WERI-Rb-1 (cell line): ENCODE measurements at regions not wholly inside any gene's neighbourhood (a gene's known extent, or its start where the extent isn't known, plus 50 kb on each side); places are given as distances from the start of the nearest gene placed in this dataset.

Source experiments
- DNase-seq: peaks from one replicate; pipeline ENCODE4 v3.0.0-alpha.2; 2020
- H3K27ac ChIP-seq: fragments of 250-450 bp; sonication (Bioruptor Pico); 2 replicates; pipeline ENCODE4 v1.5.1; 2020; ENCODE audit warnings: mild to moderate bottlenecking, moderate library complexity
- H3K27me3 ChIP-seq: fragments of 250-450 bp; sonication (Bioruptor Pico); 2 replicates; pipeline ENCODE4 v1.5.1; 2021; ENCODE audit warnings: mild to moderate bottlenecking, low read depth, moderate library complexity; ENCODE audit not compliant: insufficient read depth, severe bottlenecking
- H3K36me3 ChIP-seq: fragments of 250-450 bp; sonication (Bioruptor Pico); 2 replicates; pipeline ENCODE4 v1.5.1; 2020; ENCODE audit warnings: mild to moderate bottlenecking, moderate library complexity
- H3K4me3 ChIP-seq: 2 replicates; pipeline ENCODE4 v1.5.1; 2011; ENCODE audit warnings: low read depth, mild to moderate bottlenecking, control low read depth, low read length
- H3K9me3 ChIP-seq: fragments of 250-450 bp; sonication (Bioruptor Pico); 2 replicates; pipeline ENCODE4 v1.5.1; 2021; ENCODE audit warnings: mild to moderate bottlenecking, moderate library complexity; ENCODE audit not compliant: severe bottlenecking
- CTCF ChIP-seq: IDR thresholded peaks from 2 replicates; pipeline ENCODE4 v1.5.1; 2011; ENCODE audit warnings: low read depth, mild to moderate bottlenecking, control low read depth, inconsistent platforms, low read length

- H3K9me3 ChIP-seq, result no peaks in the 10 kb centered on the region
- H3K4me3 ChIP-seq, result no peak overlapping the region
- no peak for TF ChIP-seq CTCF
- no peaks in the 10 kb centered on the region for H3K36me3 ChIP-seq
- no peak overlapping the region for H3K27ac ChIP-seq
- peaks cover 83% of the 10 kb centered on the region for H3K27me3 ChIP-seq
- DNase-seq, result no peak
These were observed 101.3 kb upstream of the E2F8 start for GRCh38 chr11:19342036-19342435.

- no peaks in the 10 kb centered on the region for H3K36me3 ChIP-seq
- no peaks in the 10 kb centered on the region for H3K9me3 ChIP-seq
- no peak overlapping the region for H3K4me3 ChIP-seq
- peaks cover 66% of the 10 kb centered on the region for H3K27me3 ChIP-seq
- TF ChIP-seq CTCF, result no peak
- H3K27ac ChIP-seq, result no peak overlapping the region
- DNase-seq, result no peak
These were observed 97.6 kb upstream of the E2F8 start for GRCh38 chr11:19338375-19338774.

- H3K36me3 ChIP-seq, result no peaks in the 10 kb centered on the region
- no peak for DNase-seq
- TF ChIP-seq CTCF, result no peak
- peaks cover 62% of the 10 kb centered on the region for H3K27me3 ChIP-seq
- no peaks in the 10 kb centered on the region for H3K9me3 ChIP-seq
- no peak overlapping the region for H3K4me3 ChIP-seq
- H3K27ac ChIP-seq, result no peak overlapping the region
These were observed 97.0 kb upstream of the E2F8 start for GRCh38 chr11:19337779-19338178.

GRCh38 chr11:19336331-19336730 lies 95.6 kb upstream of the E2F8 start:
- H3K27me3 ChIP-seq, result peaks cover 57% of the 10 kb centered on the region
- no peak overlapping the region for H3K27ac ChIP-seq
- no peaks in the 10 kb centered on the region for H3K9me3 ChIP-seq
- TF ChIP-seq CTCF, result no peak
- H3K36me3 ChIP-seq, result no peaks in the 10 kb centered on the region
- no peak overlapping the region for H3K4me3 ChIP-seq
- DNase-seq, result no peak

GRCh38 chr11:19332476-19332875 lies 91.7 kb upstream of the E2F8 start:
- no peaks in the 10 kb centered on the region for H3K36me3 ChIP-seq
- no peak for DNase-seq
- no peak for TF ChIP-seq CTCF

GRCh38 chr11:19330416-19330815 lies 89.7 kb upstream of the E2F8 start:
- no peak overlapping the region for H3K27ac ChIP-seq
- no peak for DNase-seq
- peaks cover 48% of the 10 kb centered on the region for H3K27me3 ChIP-seq
- no peaks in the 10 kb centered on the region for H3K9me3 ChIP-seq
- no peak overlapping the region for H3K4me3 ChIP-seq
- no peak for TF ChIP-seq CTCF
- no peaks in the 10 kb centered on the region for H3K36me3 ChIP-seq

More at GRCh38 chr11:19332476-19332875, 91.7 kb upstream of the E2F8 start:
- Histone ChIP-seq H3K27me3 (peaks cover 48% of the 10 kb centered on the region), H3K27ac (no peak overlapping the region), H3K9me3 (no peaks in the 10 kb centered on the region), H3K4me3 (no peak overlapping the region)
